ENCODE measurements at regions not wholly inside any gene's neighbourhood (a gene's known extent, or its start where the extent isn't known, plus 50 kb on each side); places are given as distances from the start of the nearest gene placed in this dataset.

DNA sequence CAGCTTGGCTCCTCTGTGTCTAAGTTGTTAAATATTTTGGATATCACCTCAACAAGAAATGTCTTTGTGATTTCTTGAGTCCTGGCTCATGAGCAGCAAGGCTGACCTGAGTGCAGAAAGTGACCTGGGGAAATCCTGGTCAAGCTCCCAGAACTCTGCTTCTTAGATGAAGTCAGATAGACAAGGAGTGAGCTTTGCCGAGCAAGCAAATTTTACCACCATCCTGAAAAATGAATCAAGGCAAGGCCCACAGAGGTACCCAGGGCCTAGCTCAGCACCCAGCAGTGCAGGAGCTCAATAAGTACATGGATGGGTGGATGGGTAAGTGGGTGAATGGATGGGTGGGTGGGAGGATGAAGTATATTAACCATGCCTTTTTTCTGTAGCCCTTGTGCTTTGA is 291.8 kb downstream of the UACA start:
- TF ChIP-seq RFX5 (IDR thresholded peaks at IDR 0.05; ENCODE audit: low read depth, low read length) = no peak
- TF ChIP-seq, protein P1, sequence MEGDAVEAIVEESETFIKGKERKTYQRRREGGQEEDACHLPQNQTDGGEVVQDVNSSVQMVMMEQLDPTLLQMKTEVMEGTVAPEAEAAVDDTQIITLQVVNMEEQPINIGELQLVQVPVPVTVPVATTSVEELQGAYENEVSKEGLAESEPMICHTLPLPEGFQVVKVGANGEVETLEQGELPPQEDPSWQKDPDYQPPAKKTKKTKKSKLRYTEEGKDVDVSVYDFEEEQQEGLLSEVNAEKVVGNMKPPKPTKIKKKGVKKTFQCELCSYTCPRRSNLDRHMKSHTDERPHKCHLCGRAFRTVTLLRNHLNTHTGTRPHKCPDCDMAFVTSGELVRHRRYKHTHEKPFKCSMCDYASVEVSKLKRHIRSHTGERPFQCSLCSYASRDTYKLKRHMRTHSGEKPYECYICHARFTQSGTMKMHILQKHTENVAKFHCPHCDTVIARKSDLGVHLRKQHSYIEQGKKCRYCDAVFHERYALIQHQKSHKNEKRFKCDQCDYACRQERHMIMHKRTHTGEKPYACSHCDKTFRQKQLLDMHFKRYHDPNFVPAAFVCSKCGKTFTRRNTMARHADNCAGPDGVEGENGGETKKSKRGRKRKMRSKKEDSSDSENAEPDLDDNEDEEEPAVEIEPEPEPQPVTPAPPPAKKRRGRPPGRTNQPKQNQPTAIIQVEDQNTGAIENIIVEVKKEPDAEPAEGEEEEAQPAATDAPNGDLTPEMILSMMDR (conservative IDR thresholded peaks at IDR 0.05; ENCODE audit: low read depth, low read length) = no peak
- TF ChIP-seq MAZ (IDR thresholded peaks at IDR 0.05; ENCODE audit: borderline replicate concordance, low read depth, low read length) = no peak
- no peak for TF ChIP-seq POLR2A (IDR thresholded peaks at IDR 0.05; ENCODE audit: low read depth, low read length)
- TF ChIP-seq CEBPB (IDR thresholded peaks at IDR 0.05; ENCODE audit: low read depth, low read length) = no peak
